Stimulated activated memory B cell treated with anti-CD40 and anti-IgM and Interleukin-4, amounts not matched to agents 10 μg/mL and 1 μg/mL and 100 μg/mL, for 72 hours (primary cell): ENCODE measurements at regions not wholly inside any gene's neighbourhood (a gene's known extent, or its start where the extent isn't known, plus 50 kb on each side); places are given as distances from the start of the nearest gene placed in this dataset.

Experiments
- ATAC-seq: fragments of 150-1000 bp; cut with Tn5 transposase; 2 replicates; pipeline ENCODE4 v1.10.0; 2021
- H3K27ac Mint-ChIP-seq: one replicate; pipeline ENCODE4 v1.8.0; 2022; ENCODE audit warnings: mild to moderate bottlenecking, mixed read lengths
- H3K27me3 Mint-ChIP-seq: one replicate; pipeline ENCODE4 v1.8.0; 2022; ENCODE audit warnings: mixed read lengths
- H3K36me3 Mint-ChIP-seq: one replicate; pipeline ENCODE4 v1.8.0; 2022; ENCODE audit warnings: mixed read lengths
- H3K4me1 Mint-ChIP-seq: one replicate; pipeline ENCODE4 v1.8.0; 2022; ENCODE audit warnings: mixed read lengths
- H3K4me3 Mint-ChIP-seq: one replicate; pipeline ENCODE4 v1.8.0; 2022; ENCODE audit warnings: mild to moderate bottlenecking, moderate library complexity, mixed read lengths
- H3K9me3 Mint-ChIP-seq: one replicate; pipeline ENCODE4 v1.8.0; 2022; ENCODE audit warnings: mixed read lengths

DNA sequence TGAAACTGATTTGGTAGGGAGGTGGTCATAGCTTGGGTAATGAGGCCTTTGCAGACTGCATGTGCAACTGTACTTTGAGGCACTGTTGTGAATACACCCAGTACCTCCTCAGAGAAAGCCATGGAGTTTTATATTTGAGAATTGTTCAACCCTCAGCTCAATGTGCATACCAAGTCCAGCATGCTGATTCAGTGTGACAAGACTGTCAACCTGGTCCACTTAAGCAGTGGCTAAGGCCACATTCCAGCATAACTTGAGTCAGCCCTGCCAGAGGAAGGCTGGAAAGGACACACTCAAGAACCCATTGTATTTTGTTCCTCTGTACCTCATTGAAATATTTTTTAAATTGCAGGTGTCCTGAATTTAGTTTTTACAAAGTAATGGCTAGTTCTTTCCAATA is 121.8 kb upstream of the HNMT start:
- H3K36me3 Mint-ChIP-seq: no peaks in the 10 kb centered on the region
- no peak overlapping the region for H3K4me3 Mint-ChIP-seq
- H3K4me1 Mint-ChIP-seq: no peaks in the 10 kb centered on the region
- no peak overlapping the region for H3K27ac Mint-ChIP-seq
- ATAC-seq: peak; percentile 20
- peaks cover 8% of the 10 kb centered on the region for H3K27me3 Mint-ChIP-seq
- no peaks in the 10 kb centered on the region for H3K9me3 Mint-ChIP-seq

DNA sequence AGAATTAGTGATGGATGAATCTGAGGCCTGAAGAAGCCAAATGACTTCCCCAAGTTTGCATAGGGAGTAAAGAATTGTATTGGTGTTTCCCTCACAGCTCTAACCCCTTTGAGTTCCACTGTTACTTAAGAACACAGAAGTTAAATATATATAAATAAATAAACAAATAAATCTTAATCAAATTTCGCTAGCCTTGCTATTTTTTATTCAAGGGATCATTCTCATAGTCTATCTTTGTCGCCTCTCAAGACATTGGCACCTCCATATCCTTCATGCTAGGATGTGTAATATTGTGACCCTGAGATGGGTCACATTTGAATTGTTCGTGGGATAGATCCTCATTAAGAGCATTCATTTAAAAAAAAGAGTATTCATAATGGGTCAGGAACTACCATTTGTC is 121.3 kb upstream of the HNMT start:
- Mint-ChIP-seq H3K27me3 (peaks cover 4% of the 10 kb centered on the region), H3K27ac (no peak overlapping the region), H3K36me3 (no peaks in the 10 kb centered on the region), H3K4me1 (no peaks in the 10 kb centered on the region), H3K4me3 (no peak overlapping the region), H3K9me3 (no peaks in the 10 kb centered on the region)
- ATAC-seq: no peak

- Mint-ChIP-seq H3K4me3 (no peak overlapping the region), H3K27ac (no peak overlapping the region), H3K9me3 (no peaks in the 10 kb centered on the region), H3K4me1 (no peaks in the 10 kb centered on the region), H3K36me3 (no peaks in the 10 kb centered on the region), H3K27me3 (peaks cover 14% of the 10 kb centered on the region)
- ATAC-seq: no peak
These were observed 118.9 kb upstream of the HNMT start for GRCh38 chr2:137845422-137845821.

DNA sequence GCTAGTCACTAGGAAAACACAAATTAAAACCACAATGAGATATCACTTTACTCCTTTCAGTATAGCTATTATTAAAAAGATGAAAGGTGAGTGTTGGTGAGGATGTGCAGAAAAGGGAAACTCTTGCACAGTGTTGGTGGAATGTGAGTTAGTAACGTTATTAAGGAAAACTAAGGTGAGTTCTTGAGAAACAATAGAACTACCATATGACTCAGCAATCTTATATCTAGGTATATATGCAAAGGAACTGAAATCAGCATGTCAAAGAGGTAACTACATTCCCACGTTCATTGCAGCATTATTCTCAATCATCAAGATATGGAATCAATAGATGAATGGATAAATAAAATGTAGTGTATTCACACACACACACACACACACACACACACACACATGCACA is 117.3 kb upstream of the HNMT start:
- H3K4me3 Mint-ChIP-seq: no peak overlapping the region
- no peak for ATAC-seq
- H3K4me1 Mint-ChIP-seq: no peaks in the 10 kb centered on the region
- no peak overlapping the region for H3K27ac Mint-ChIP-seq
- no peaks in the 10 kb centered on the region for H3K36me3 Mint-ChIP-seq
- peaks cover 14% of the 10 kb centered on the region for H3K27me3 Mint-ChIP-seq
- peaks cover 1% of the 10 kb centered on the region for H3K9me3 Mint-ChIP-seq

DNA sequence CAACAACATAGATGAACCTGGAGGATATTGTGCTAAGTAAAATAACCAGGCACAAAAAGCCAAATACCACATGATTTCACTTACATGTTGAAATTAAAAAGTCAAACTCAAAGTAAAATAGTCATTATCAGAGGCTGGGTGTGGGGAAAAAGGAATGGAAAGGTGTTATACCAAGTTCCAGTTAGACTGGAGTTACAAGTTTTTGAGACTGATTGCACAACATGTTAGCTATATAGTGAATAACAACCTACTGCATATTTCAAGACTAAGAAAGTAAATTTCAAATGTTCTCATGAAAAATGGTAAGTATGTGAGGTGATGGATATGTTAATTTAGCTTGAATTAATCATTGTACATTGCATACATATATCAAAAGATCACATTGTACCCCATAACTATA is 116.8 kb upstream of the HNMT start:
- Mint-ChIP-seq H3K27ac (no peak overlapping the region), H3K4me1 (no peaks in the 10 kb centered on the region), H3K9me3 (peaks cover 6% of the 10 kb centered on the region), H3K36me3 (no peaks in the 10 kb centered on the region), H3K27me3 (peaks cover 14% of the 10 kb centered on the region), H3K4me3 (no peak overlapping the region)
- no peak for ATAC-seq

DNA sequence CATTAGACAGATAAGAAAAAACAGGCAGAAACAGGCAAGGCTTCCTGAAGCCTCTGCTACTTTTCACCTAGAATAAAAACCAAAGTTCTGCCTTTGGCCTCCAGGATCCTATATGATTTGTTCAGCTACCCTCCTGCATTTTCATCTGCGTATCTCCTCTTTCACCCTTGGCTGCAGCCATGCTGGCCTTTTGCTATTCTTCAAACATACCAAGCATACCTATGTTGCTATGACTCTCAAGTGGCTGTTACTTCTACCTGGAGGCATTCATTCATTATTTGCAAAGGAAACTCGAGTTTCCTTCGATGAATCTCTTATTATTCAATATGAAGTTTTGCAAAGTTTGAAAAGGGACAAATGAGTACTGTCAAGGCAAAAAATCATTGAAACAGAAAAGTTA is 106.4 kb upstream of the HNMT start:
- Mint-ChIP-seq H3K9me3 (no peaks in the 10 kb centered on the region), H3K27me3 (peaks cover 13% of the 10 kb centered on the region), H3K27ac (no peak overlapping the region), H3K4me3 (no peak overlapping the region), H3K36me3 (no peaks in the 10 kb centered on the region), H3K4me1 (no peaks in the 10 kb centered on the region)
- no peak for ATAC-seq

DNA sequence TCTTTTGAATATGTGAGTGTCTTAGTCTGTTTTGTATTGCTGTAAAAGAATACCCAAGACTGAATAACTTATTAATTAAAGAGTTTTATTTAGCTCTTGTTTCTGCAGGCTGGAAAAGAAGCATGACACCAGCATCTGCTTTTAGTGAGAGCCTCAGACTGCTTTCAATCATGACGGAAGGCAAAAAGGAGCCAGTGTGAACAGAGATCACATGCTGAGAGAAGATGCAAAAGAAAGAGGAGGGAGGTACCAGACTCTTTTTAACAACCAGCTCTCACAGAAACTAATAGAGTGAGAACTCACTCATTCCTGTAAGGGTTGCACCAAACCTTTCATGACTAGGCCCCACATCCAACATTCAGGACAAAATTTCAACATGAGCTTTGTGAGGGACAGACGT is 101.6 kb upstream of the HNMT start:
- Mint-ChIP-seq H3K27me3 (peaks cover 13% of the 10 kb centered on the region), H3K4me1 (no peaks in the 10 kb centered on the region), H3K27ac (no peak overlapping the region), H3K9me3 (no peaks in the 10 kb centered on the region), H3K36me3 (no peaks in the 10 kb centered on the region), H3K4me3 (no peak overlapping the region)
- ATAC-seq: no peak

GRCh38 chr2:137865954-137866540 is 98.2 kb upstream of the HNMT start:
- no peaks in the 10 kb centered on the region for H3K27me3 Mint-ChIP-seq
- no peaks in the 10 kb centered on the region for H3K9me3 Mint-ChIP-seq
- H3K4me1 Mint-ChIP-seq: no peaks in the 10 kb centered on the region
- no peaks in the 10 kb centered on the region for H3K36me3 Mint-ChIP-seq
- no peak overlapping the region for H3K27ac Mint-ChIP-seq
- H3K4me3 Mint-ChIP-seq: no peak overlapping the region
- ATAC-seq: no peak

DNA sequence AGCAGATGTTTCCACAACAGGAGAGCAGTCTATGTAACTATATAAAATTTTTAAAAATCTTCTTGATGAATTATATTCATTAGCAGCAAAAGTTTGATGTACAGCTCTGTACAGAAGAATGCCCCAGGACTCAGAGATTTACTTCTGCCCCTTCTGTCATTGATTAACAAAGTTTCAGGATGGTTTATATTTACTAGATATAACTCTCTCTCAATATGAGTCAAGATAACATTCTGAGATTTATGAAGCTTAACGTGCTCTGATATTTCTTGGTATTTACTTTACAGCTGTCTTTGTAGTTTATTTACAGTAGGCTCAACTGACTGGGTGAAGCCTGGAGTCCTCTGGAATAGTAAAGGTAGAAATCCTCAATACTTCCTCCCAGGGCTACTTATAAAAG is 93.6 kb upstream of the HNMT start:
- Mint-ChIP-seq H3K36me3 (no peaks in the 10 kb centered on the region), H3K4me1 (no peaks in the 10 kb centered on the region), H3K27ac (no peak overlapping the region), H3K27me3 (no peaks in the 10 kb centered on the region), H3K9me3 (no peaks in the 10 kb centered on the region), H3K4me3 (no peak overlapping the region)
- ATAC-seq: no peak

DNA sequence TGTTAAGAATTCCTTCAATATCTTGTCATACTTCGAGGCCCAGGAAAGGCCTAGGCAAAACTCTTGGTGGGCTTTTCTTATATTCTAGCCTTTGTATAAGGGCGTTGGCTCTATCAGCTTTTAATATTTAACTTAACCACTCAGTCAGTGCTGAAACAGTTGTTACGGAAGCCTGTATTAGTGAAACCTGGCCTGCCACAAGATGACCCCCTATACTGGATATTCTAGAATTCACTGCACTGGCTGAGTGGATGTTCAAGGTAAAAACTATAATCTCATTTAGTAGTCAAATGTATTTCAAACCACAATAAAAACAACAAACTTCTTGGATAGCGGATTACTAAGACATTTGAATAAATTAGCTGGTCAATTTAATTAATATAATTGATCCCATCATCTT is 91.7 kb upstream of the HNMT start:
- no peaks in the 10 kb centered on the region for H3K4me1 Mint-ChIP-seq
- no peak for ATAC-seq
- no peaks in the 10 kb centered on the region for H3K36me3 Mint-ChIP-seq
- H3K4me3 Mint-ChIP-seq: no peak overlapping the region
- H3K27ac Mint-ChIP-seq: no peak overlapping the region
- H3K27me3 Mint-ChIP-seq: no peaks in the 10 kb centered on the region
- H3K9me3 Mint-ChIP-seq: no peaks in the 10 kb centered on the region

- H3K9me3 Mint-ChIP-seq: no peaks in the 10 kb centered on the region
- no peaks in the 10 kb centered on the region for H3K36me3 Mint-ChIP-seq
- no peak overlapping the region for H3K4me3 Mint-ChIP-seq
- H3K27me3 Mint-ChIP-seq: no peaks in the 10 kb centered on the region
- H3K4me1 Mint-ChIP-seq: no peaks in the 10 kb centered on the region
- H3K27ac Mint-ChIP-seq: no peak overlapping the region
- ATAC-seq: no peak
These were observed 90.6 kb upstream of the HNMT start for GRCh38 chr2:137873536-137874244.

- Mint-ChIP-seq H3K4me3 (no peak overlapping the region), H3K27me3 (peaks cover under 1% of the 10 kb centered on the region), H3K27ac (no peak overlapping the region), H3K4me1 (no peaks in the 10 kb centered on the region), H3K36me3 (no peaks in the 10 kb centered on the region), H3K9me3 (peaks cover 5% of the 10 kb centered on the region)
- no peak for ATAC-seq
These were observed 85.2 kb upstream of the HNMT start for GRCh38 chr2:137879121-137879520.

GRCh38 chr2:137881711-137882110 is 82.6 kb upstream of the HNMT start:
- no peaks in the 10 kb centered on the region for H3K36me3 Mint-ChIP-seq
- H3K27me3 Mint-ChIP-seq: peaks cover 6% of the 10 kb centered on the region
- no peak for ATAC-seq
- no peak overlapping the region for H3K27ac Mint-ChIP-seq
- H3K4me3 Mint-ChIP-seq: no peak overlapping the region
- H3K4me1 Mint-ChIP-seq: no peaks in the 10 kb centered on the region
- H3K9me3 Mint-ChIP-seq: peaks cover 5% of the 10 kb centered on the region

- no peaks in the 10 kb centered on the region for H3K36me3 Mint-ChIP-seq
- no peak for ATAC-seq
These were observed 78.0 kb upstream of the HNMT start for GRCh38 chr2:137886083-137886831.

GRCh38 chr2:137888845-137889244 is 75.4 kb upstream of the HNMT start:
- no peaks in the 10 kb centered on the region for H3K9me3 Mint-ChIP-seq
- ATAC-seq: no peak
- no peak overlapping the region for H3K27ac Mint-ChIP-seq
- no peaks in the 10 kb centered on the region for H3K36me3 Mint-ChIP-seq
- no peaks in the 10 kb centered on the region for H3K4me1 Mint-ChIP-seq
- no peak overlapping the region for H3K4me3 Mint-ChIP-seq
- H3K27me3 Mint-ChIP-seq: peaks cover 6% of the 10 kb centered on the region

More at GRCh38 chr2:137886083-137886831, 78.0 kb upstream of the HNMT start:
- H3K4me1 Mint-ChIP-seq: no peaks in the 10 kb centered on the region
- H3K4me3 Mint-ChIP-seq: no peak overlapping the region
- no peak overlapping the region for H3K27ac Mint-ChIP-seq
- H3K27me3 Mint-ChIP-seq: peaks cover 6% of the 10 kb centered on the region
- peaks cover 5% of the 10 kb centered on the region for H3K9me3 Mint-ChIP-seq

GRCh38 chr2:137892739-137893138 is 71.5 kb upstream of the HNMT start:
- ATAC-seq: no peak
- Mint-ChIP-seq H3K4me3 (no peak overlapping the region), H3K27ac (no peak overlapping the region), H3K4me1 (no peaks in the 10 kb centered on the region), H3K9me3 (no peaks in the 10 kb centered on the region), H3K27me3 (no peaks in the 10 kb centered on the region), H3K36me3 (no peaks in the 10 kb centered on the region)
